IPS DF 4.7 (cell line): ENCODE measurements at regions not wholly inside any gene's neighbourhood (a gene's known extent, or its start where the extent isn't known, plus 50 kb on each side); places are given as distances from the start of the nearest gene placed in this dataset.

Experiments used
- DNase-seq: peaks from one replicate; pipeline ENCODE4 v3.0.0-alpha.2; 2013; ENCODE audit warnings: low spot score; ENCODE audit errors: extremely low read depth

- DNase-seq: no peak
Measured at GRCh38 chr1:163875927-163876320, 554.2 kb downstream of the NUF2 start.

GRCh38 chr1:163876546-163876945, 554.8 kb downstream of the NUF2 start:
- no peak for DNase-seq

GRCh38 chr1:163877016-163877415, 555.3 kb downstream of the NUF2 start:
- no peak for DNase-seq

- no peak for DNase-seq
Measured at GRCh38 chr1:163885510-163885909, 563.8 kb downstream of the NUF2 start.

GRCh38 chr1:163896001-163896400, 574.2 kb downstream of the NUF2 start:
- DNase-seq: no peak

GRCh38 chr1:163897412-163898155, 575.8 kb downstream of the NUF2 start:
- no peak for DNase-seq

- DNase-seq: no peak
Measured at GRCh38 chr1:163906283-163906682, 584.5 kb downstream of the NUF2 start.

GRCh38 chr1:163912170-163912884, 590.6 kb downstream of the NUF2 start:
- no peak for DNase-seq

- DNase-seq: no peak
Measured at GRCh38 chr1:163914785-163915413, 593.1 kb downstream of the NUF2 start.

- no peak for DNase-seq
Measured at GRCh38 chr1:163922743-163923201, 601.0 kb downstream of the NUF2 start.

- DNase-seq: no peak
Measured at GRCh38 chr1:163924041-163924440, 602.3 kb downstream of the NUF2 start.

GRCh38 chr1:163927493-163927892, 605.7 kb downstream of the NUF2 start:
- no peak for DNase-seq

GRCh38 chr1:163928069-163928468, 606.3 kb downstream of the NUF2 start:
- DNase-seq: no peak

GRCh38 chr1:163928651-163929050, 606.9 kb downstream of the NUF2 start:
- DNase-seq: no peak

- no peak for DNase-seq
Measured at GRCh38 chr1:163932901-163933300, 611.1 kb downstream of the NUF2 start.

- DNase-seq: no peak
Measured at GRCh38 chr1:163933437-163933836, 611.7 kb downstream of the NUF2 start.

- DNase-seq: no peak
Measured at GRCh38 chr1:163935738-163936374, 614.1 kb downstream of the NUF2 start.

GRCh38 chr1:163959622-163960021, 599.4 kb upstream of the PBX1 start:
- DNase-seq: no peak

GRCh38 chr1:163970151-163970550, 588.8 kb upstream of the PBX1 start:
- DNase-seq: no peak

- no peak for DNase-seq
Measured at GRCh38 chr1:163970699-163971098, 588.3 kb upstream of the PBX1 start.

GRCh38 chr1:163973586-163973985, 585.4 kb upstream of the PBX1 start:
- no peak for DNase-seq

GRCh38 chr1:163974120-163974519, 584.9 kb upstream of the PBX1 start:
- no peak for DNase-seq
